ENCODE measurements at regions not wholly inside any gene's neighbourhood (a gene's known extent, or its start where the extent isn't known, plus 50 kb on each side); places are given as distances from the start of the nearest gene placed in this dataset.

DNA sequence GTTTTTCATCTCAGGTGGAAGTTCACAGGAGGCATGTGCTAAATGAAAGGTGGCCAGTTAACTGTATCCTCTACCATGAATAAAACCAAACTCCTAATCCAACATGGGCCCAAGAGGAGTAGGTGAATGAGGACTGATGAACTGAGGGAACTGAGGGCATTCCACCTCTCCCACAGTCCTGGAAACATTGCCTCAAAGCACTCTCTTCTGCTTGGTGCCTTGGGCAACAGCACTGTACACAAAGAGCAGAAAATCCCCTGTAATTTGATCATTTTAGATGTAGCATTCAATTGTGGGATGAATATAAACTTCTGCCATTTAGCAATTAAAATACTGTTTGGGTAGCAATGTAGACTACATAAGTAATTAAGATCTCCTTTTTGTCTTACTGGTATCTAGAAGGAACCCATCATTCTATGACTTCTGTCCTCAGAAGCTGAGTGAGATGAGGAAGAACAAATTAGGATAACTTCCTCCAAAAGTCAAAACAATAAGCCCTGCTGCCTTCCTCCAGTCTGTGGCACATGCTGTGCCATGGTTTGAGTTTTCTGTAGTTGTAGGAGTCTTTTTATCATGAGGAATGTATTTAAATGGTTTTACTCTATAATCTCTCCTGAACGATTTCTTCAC lies 86.7 kb upstream of the ZEB2 start:
- TF ChIP-seq, protein P1, sequence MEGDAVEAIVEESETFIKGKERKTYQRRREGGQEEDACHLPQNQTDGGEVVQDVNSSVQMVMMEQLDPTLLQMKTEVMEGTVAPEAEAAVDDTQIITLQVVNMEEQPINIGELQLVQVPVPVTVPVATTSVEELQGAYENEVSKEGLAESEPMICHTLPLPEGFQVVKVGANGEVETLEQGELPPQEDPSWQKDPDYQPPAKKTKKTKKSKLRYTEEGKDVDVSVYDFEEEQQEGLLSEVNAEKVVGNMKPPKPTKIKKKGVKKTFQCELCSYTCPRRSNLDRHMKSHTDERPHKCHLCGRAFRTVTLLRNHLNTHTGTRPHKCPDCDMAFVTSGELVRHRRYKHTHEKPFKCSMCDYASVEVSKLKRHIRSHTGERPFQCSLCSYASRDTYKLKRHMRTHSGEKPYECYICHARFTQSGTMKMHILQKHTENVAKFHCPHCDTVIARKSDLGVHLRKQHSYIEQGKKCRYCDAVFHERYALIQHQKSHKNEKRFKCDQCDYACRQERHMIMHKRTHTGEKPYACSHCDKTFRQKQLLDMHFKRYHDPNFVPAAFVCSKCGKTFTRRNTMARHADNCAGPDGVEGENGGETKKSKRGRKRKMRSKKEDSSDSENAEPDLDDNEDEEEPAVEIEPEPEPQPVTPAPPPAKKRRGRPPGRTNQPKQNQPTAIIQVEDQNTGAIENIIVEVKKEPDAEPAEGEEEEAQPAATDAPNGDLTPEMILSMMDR (IDR thresholded peaks at IDR 0.05; ENCODE audit: low read depth, low read length, missing control alignments): no peak
- Histone ChIP-seq H3K27me3 (replicated peaks) (no peaks in the 10 kb centered on the region), H3K36me3 (replicated peaks) (no peaks in the 10 kb centered on the region), H3K27ac (no peak overlapping the region), H3K4me3 (ENCODE audit: low read depth, low read length) (no peak overlapping the region)
- in situ Hi-C loops (cut with HindIII; ENCODE audit: low pct_ligation_motif_present, low sequenced_read_pairs): no loop called here
- no peak for DNase-seq

DNA sequence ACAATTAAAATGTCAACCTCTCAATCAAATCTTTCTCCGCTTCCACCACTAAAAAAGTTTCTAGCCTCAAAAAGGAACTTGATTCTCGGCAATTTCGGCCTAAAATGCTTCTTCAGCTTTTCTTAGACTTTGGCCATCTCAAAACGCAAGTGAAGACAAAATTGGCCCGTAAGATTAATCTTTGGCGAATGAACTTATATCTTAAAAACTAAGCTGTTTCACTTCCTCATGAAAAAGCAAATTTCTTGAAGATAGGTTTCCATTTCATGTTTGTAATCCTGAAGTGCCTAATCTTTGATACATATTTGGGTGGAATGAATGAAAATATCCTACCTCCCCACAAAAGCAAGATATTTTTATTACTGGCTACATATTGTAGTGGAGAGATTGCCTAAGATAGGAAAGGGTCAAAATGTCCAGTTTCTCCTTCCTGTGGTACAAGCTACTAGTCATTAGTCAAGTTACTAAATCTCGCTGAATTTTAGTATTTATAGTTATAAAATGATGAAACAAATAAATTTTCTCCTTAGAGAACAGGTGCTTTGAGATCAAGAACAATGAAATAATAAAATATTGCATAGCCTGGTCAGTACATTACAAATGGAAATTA lies 85.4 kb upstream of the ZEB2 start:
- no peak for DNase-seq
- Histone ChIP-seq H3K4me3 (ENCODE audit: low read depth, low read length) (no peak overlapping the region), H3K36me3 (replicated peaks) (no peaks in the 10 kb centered on the region), H3K27me3 (replicated peaks) (no peaks in the 10 kb centered on the region), H3K27ac (no peak overlapping the region)
- in situ Hi-C loops (cut with HindIII; ENCODE audit: low pct_ligation_motif_present, low sequenced_read_pairs): no loop called here
- TF ChIP-seq, protein P1 (IDR thresholded peaks at IDR 0.05; ENCODE audit: low read depth, low read length, missing control alignments): no peak

DNA sequence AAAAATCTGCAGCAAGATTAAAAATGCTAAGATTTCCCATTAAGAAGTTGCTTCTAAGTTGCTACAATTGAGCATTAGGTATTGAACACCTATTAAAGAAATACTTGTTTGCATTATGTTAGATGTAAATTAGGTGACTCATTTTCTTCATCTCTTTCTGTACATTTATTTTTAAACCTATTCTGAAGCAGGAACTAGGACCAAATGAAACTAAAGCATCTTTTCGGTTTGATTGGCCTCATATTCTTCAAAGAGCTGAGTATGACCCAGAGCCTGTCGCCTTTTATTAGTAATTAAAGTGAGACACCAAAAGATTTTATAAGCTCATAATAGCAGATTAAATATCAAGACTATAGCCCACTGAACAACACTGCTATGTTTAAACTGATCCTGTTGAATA lies 83.4 kb upstream of the ZEB2 start:
- in situ Hi-C loops (cut with HindIII; ENCODE audit: low pct_ligation_motif_present, low sequenced_read_pairs): no loop called here
- H3K36me3 ChIP-seq (replicated peaks): no peaks in the 10 kb centered on the region
- H3K27me3 ChIP-seq (replicated peaks): no peaks in the 10 kb centered on the region
- no peak overlapping the region for H3K4me3 ChIP-seq (ENCODE audit: low read depth, low read length)
- no peak for DNase-seq
- TF ChIP-seq, protein P1 (IDR thresholded peaks at IDR 0.05; ENCODE audit: low read depth, low read length, missing control alignments): no peak
- H3K27ac ChIP-seq: no peak overlapping the region

- in situ Hi-C loops (cut with HindIII; ENCODE audit: low pct_ligation_motif_present, low sequenced_read_pairs): no loop called here
Observed at GRCh38 chr2:144598906-144599305, 79.0 kb upstream of the ZEB2 start.

GRCh38 chr2:144597894-144598593 lies 78.1 kb upstream of the ZEB2 start:
- no peak for DNase-seq
- in situ Hi-C loops (cut with HindIII; ENCODE audit: low pct_ligation_motif_present, low sequenced_read_pairs): no loop called here
- TF ChIP-seq, protein P1 (IDR thresholded peaks at IDR 0.05; ENCODE audit: low read depth, low read length, missing control alignments): no peak
- H3K4me3 ChIP-seq (ENCODE audit: low read depth, low read length): no peak overlapping the region
- H3K27me3 ChIP-seq (replicated peaks): no peaks in the 10 kb centered on the region
- H3K27ac ChIP-seq: no peak overlapping the region
- H3K36me3 ChIP-seq (replicated peaks): no peaks in the 10 kb centered on the region

More at GRCh38 chr2:144598906-144599305, 79.0 kb upstream of the ZEB2 start:
- Histone ChIP-seq H3K27me3 (replicated peaks) (no peaks in the 10 kb centered on the region), H3K36me3 (replicated peaks) (no peaks in the 10 kb centered on the region), H3K4me3 (ENCODE audit: low read depth, low read length) (no peak overlapping the region), H3K27ac (no peak overlapping the region)
- TF ChIP-seq, protein P1 (IDR thresholded peaks at IDR 0.05; ENCODE audit: low read depth, low read length, missing control alignments): no peak
- DNase-seq: no peak
